ENCODE measurements at regions not wholly inside any gene's neighbourhood (a gene's known extent, or its start where the extent isn't known, plus 50 kb on each side); places are given as distances from the start of the nearest gene placed in this dataset.

GRCh38 chr5:39475881-39476842 is 51.4 kb upstream of the DAB2 start:
- H3K4me3 ChIP-seq (replicated peaks in 1 of 2; ENCODE audit: low read depth in 2 of 2, low read length in 2 of 2): no peak overlapping the region
- DNase-seq (ENCODE audit: low read depth in 2 of 2): peak; percentile 87 to 91
- TF ChIP-seq CTCF (IDR thresholded peaks at IDR 0.05; ENCODE audit: low read depth, low read length): no peak

- no peak overlapping the region for H3K4me3 ChIP-seq (replicated peaks in 1 of 2; ENCODE audit: low read depth in 2 of 2, low read length in 2 of 2)
- no peak for TF ChIP-seq CTCF (IDR thresholded peaks at IDR 0.05; ENCODE audit: low read depth, low read length)
- peak in 1 of 2 donors; percentile 39 for DNase-seq (ENCODE audit: low read depth in 2 of 2)
Measured at GRCh38 chr5:39475159-39475571, 50.4 kb upstream of the DAB2 start.
